Lower lobe of right lung (tissue), 2 donors: ENCODE measurements at regions not wholly inside any gene's neighbourhood (a gene's known extent, or its start where the extent isn't known, plus 50 kb on each side); places are given as distances from the start of the nearest gene placed in this dataset.

ENCODE experiments used
- ATAC-seq, 2 donors: fragments of 200-7000 bp; cut with Tn5 transposase; one replicate each; pipeline ENCODE4 v1.9.1; 2020 to 2022; ENCODE audit warnings: mild to moderate bottlenecking in 2 of 2, moderate library complexity in 2 of 2
- DNase-seq: peaks from one replicate; pipeline ENCODE4 v3.0.0-alpha.2; 2020
- H3K27ac ChIP-seq: fragments of 200-600 bp; one replicate; pipeline ENCODE4 v1.8.0; 2022
- H3K27me3 ChIP-seq: fragments of 200-600 bp; one replicate; pipeline ENCODE4 v1.8.0; 2022; ENCODE audit warnings: low read depth
- H3K36me3 ChIP-seq: fragments of 200-600 bp; one replicate; pipeline ENCODE4 v1.8.0; 2022; ENCODE audit warnings: mild to moderate bottlenecking
- H3K4me1 ChIP-seq: fragments of 200-600 bp; one replicate; pipeline ENCODE4 v1.8.0; 2022
- H3K4me3 ChIP-seq: fragments of 200-600 bp; one replicate; pipeline ENCODE4 v1.8.0; 2022; ENCODE audit warnings: mild to moderate bottlenecking
- H3K9me3 ChIP-seq: fragments of 200-600 bp; one replicate; pipeline ENCODE4 v1.8.0; 2022
- CTCF ChIP-seq: fragments of 200-600 bp; IDR thresholded peaks from one replicate; pipeline ENCODE4 v1.8.0; 2022; ENCODE audit warnings: antibody characterized with exemption, mild to moderate bottlenecking
- intact Hi-C: fragments of 100-400 bp; cut with DNase I; formaldehyde crosslinking; loops from one replicate; pipeline ENCODE4 v1.11.0; 2022
- donor health status: DM: no; HTN: yes; CAD: no; lungs with severe emphysema.

- DNase-seq = no peak
- no peak for ATAC-seq
- no peaks in the 10 kb centered on the region for H3K27me3 ChIP-seq
- no peak overlapping the region for H3K4me3 ChIP-seq
- no peak for TF ChIP-seq CTCF
- H3K9me3 ChIP-seq = no peaks in the 10 kb centered on the region
- H3K4me1 ChIP-seq = no peaks in the 10 kb centered on the region
- intact Hi-C loops = no loop called here
- H3K36me3 ChIP-seq = no peaks in the 10 kb centered on the region
- no peak overlapping the region for H3K27ac ChIP-seq
These were observed 798.3 kb downstream of the MAT2B start for GRCh38 chr5:164303646-164304215.

DNA sequence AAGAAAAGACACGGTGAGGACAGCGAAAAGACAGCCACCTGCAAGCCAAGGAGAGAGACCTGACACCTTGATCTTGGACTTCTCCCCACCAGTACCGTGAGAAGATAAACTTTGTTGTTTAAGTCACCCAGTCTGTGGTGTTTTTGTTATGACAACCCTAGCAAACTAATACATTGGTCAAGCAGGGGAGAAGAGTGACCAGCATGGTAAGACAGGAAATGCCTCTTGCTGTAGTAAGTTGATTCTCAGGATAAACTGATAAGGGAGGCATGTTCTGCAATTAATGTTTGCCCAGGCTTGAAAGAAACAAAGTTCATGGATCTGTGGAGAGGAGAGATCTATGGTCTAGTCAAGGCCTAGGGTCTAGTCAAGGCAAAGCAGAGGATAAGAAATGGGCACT lies 801.2 kb downstream of the MAT2B start:
- Histone ChIP-seq H3K4me1 (no peaks in the 10 kb centered on the region), H3K4me3 (no peak overlapping the region), H3K9me3 (no peaks in the 10 kb centered on the region), H3K36me3 (no peaks in the 10 kb centered on the region), H3K27me3 (no peaks in the 10 kb centered on the region), H3K27ac (no peak overlapping the region)
- DNase-seq (no peak), ATAC-seq (no peak)
- intact Hi-C loops = no loop called here
- TF ChIP-seq CTCF = no peak

- ATAC-seq (no peak), DNase-seq (no peak)
- intact Hi-C loops = no loop called here
- Histone ChIP-seq H3K36me3 (no peaks in the 10 kb centered on the region), H3K27ac (no peak overlapping the region), H3K4me1 (no peaks in the 10 kb centered on the region), H3K27me3 (no peaks in the 10 kb centered on the region), H3K9me3 (no peaks in the 10 kb centered on the region), H3K4me3 (no peak overlapping the region)
- no peak for TF ChIP-seq CTCF
These were observed 807.4 kb downstream of the MAT2B start for GRCh38 chr5:164312801-164313200.

- no peaks in the 10 kb centered on the region for H3K9me3 ChIP-seq
- no peak for TF ChIP-seq CTCF
- no peaks in the 10 kb centered on the region for H3K36me3 ChIP-seq
- ATAC-seq = no peak
- H3K27ac ChIP-seq = no peak overlapping the region
- no peaks in the 10 kb centered on the region for H3K4me1 ChIP-seq
- intact Hi-C loops = no loop called here
- DNase-seq = no peak
- no peaks in the 10 kb centered on the region for H3K27me3 ChIP-seq
- H3K4me3 ChIP-seq = no peak overlapping the region
These were observed 812.3 kb downstream of the MAT2B start for GRCh38 chr5:164317676-164318075.

DNA sequence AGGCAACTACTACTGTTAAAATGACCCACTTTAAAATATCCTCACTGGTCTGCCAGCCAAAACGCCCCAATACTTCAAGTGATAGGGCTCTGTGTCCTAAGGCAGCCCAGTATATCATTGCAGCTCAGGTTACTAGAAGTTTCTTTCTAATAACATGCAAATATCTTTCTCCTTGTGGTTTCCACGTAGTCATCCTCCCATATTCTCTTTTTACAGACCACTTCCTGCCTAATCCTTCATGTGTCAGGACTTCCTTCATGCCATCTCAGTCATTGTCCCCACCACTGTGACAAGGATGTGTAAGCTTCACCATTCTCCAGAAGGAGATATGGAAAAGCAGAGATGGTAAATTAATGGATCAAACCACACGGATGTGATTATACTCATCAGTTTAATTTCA lies 813.7 kb downstream of the MAT2B start:
- intact Hi-C loops = no loop called here
- Histone ChIP-seq H3K4me3 (no peak overlapping the region), H3K4me1 (no peaks in the 10 kb centered on the region), H3K36me3 (no peaks in the 10 kb centered on the region), H3K9me3 (no peaks in the 10 kb centered on the region), H3K27ac (no peak overlapping the region), H3K27me3 (no peaks in the 10 kb centered on the region)
- TF ChIP-seq CTCF = no peak
- ATAC-seq = no peak
- DNase-seq = no peak

DNA sequence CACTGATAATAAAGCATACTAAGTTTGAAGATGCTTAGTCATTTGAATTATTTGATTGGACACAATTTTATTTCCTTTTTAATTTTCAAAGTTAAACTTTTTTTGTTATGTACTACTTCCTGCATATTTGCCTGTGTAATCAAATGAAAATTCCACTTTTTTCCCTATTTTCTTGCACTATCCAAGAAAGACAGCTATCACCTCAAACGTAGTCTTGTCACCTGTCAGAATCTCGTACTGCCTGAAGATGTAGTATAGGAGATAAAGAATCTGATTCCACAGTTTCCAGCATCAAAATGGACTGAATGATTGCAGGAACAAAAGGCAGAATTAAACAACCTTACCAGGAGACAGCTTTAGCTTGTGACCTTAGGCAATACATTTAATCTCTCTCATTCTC lies 818.8 kb downstream of the MAT2B start:
- no peak for TF ChIP-seq CTCF
- Histone ChIP-seq H3K4me3 (no peak overlapping the region), H3K4me1 (no peaks in the 10 kb centered on the region), H3K36me3 (no peaks in the 10 kb centered on the region), H3K27ac (no peak overlapping the region), H3K9me3 (peaks cover 12% of the 10 kb centered on the region), H3K27me3 (no peaks in the 10 kb centered on the region)
- DNase-seq (no peak), ATAC-seq (no peak)
- intact Hi-C loops = no loop called here
